Uterus (tissue), 2 donors: ENCODE measurements at regions not wholly inside any gene's neighbourhood (a gene's known extent, or its start where the extent isn't known, plus 50 kb on each side); places are given as distances from the start of the nearest gene placed in this dataset.

Experiments
- POLR2A ChIP-seq, 2 donors: fragments of 450-650 bp; IDR thresholded peaks; one replicate each; pipeline ENCODE4 v1.6.1; 2016; ENCODE audit warnings: antibody characterized with exemption in 2 of 2, mild to moderate bottlenecking in 1 of 2, moderate library complexity in 1 of 2
- TF ChIP-seq, protein P1 (sequence below), 4 experiments: fragments of 200-600 bp in 2 of 4; fragments of 450-650 bp in 2 of 4; sonication (generic) in 2 of 4; IDR thresholded peaks; one replicate each; pipeline ENCODE4 v1.5.1; 2016 to 2019; ENCODE audit warnings: antibody characterized with exemption in 4 of 4, mild to moderate bottlenecking in 2 of 4, moderate library complexity in 1 of 4

DNA sequence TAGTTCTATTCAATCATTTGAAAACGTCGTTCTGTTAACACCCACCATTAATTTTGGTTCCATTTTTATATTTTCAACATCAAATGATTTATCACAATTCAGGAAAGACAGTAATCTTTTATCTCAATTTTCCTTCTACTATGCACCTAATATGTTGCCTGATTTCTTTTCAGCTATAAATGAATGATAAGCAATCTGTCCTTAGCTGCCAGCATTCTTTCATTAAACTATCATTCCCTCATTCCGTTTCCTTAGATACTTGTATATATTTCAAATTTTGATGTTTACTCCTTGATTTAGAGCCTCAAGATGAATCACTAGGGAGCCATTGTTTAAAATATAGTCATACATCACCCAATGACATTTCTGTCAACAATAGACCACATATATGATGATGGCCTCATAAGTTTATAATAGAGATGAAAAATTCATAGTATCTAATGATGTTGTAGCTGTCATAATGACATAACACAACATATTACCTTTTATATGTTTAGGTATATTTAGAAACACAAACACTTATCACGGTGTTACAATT lies 661.7 kb downstream of the IPMK start:
- TF ChIP-seq, protein P1, sequence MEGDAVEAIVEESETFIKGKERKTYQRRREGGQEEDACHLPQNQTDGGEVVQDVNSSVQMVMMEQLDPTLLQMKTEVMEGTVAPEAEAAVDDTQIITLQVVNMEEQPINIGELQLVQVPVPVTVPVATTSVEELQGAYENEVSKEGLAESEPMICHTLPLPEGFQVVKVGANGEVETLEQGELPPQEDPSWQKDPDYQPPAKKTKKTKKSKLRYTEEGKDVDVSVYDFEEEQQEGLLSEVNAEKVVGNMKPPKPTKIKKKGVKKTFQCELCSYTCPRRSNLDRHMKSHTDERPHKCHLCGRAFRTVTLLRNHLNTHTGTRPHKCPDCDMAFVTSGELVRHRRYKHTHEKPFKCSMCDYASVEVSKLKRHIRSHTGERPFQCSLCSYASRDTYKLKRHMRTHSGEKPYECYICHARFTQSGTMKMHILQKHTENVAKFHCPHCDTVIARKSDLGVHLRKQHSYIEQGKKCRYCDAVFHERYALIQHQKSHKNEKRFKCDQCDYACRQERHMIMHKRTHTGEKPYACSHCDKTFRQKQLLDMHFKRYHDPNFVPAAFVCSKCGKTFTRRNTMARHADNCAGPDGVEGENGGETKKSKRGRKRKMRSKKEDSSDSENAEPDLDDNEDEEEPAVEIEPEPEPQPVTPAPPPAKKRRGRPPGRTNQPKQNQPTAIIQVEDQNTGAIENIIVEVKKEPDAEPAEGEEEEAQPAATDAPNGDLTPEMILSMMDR (IDR thresholded peaks at IDR 0.05) = no peak
- no peak for TF ChIP-seq POLR2A (IDR thresholded peaks at IDR 0.05)
